H1 (cell line): ENCODE measurements at regions not wholly inside any gene's neighbourhood (a gene's known extent, or its start where the extent isn't known, plus 50 kb on each side); places are given as distances from the start of the nearest gene placed in this dataset.

Source experiments
- CTCF ChIA-PET: fragments of 300-600 bp; sonication (Branson Sonifier 250); formaldehyde crosslinking; loops from one replicate; lab custom pipeline; 2021; ENCODE audit not compliant: partially characterized antibody; lab: Charles Lee
- POLR2A ChIA-PET: fragments of 300-600 bp; sonication (Branson Sonifier 250); formaldehyde crosslinking; loops from one replicate; lab custom pipeline; 2021; ENCODE audit warnings: inconsistent platforms; ENCODE audit not compliant: partially characterized antibody; lab: Charles Lee
- DNase-seq, 2 experiments: peaks; one replicate each; pipeline versions ENCODE4 v3.0.0 to v3.0.0-alpha.2; 2010 to 2022; ENCODE audit warnings: low spot score in 2 of 2, low read depth in 1 of 2, mixed read lengths in 1 of 2
- FAIRE-seq: peaks from 2 replicates; lab custom pipeline; 2011; peaks lifted over from hg19 to GRCh38; lab: Jason Lieb, UNC
- H2AFZ ChIP-seq: 2 replicates; pipeline ENCODE4 v1.8.1; 2012; ENCODE audit warnings: low read length, inconsistent platforms
- H2AK5ac ChIP-seq: 2 replicates; pipeline ENCODE4 v1.6.1; 2013; ENCODE audit warnings: low read depth, low read length
- H2BK120ac ChIP-seq: replicated peaks from 2 replicates; pipeline ENCODE3; 2013; ENCODE audit warnings: low read depth, low read length, inconsistent platforms
- H2BK12ac ChIP-seq: 2 replicates; pipeline ENCODE4 v1.6.1; 2013; ENCODE audit warnings: low read depth, low read length
- H2BK15ac ChIP-seq: 2 replicates; pipeline ENCODE4 v1.6.1; 2013; ENCODE audit warnings: low read length
- H2BK20ac ChIP-seq: 2 replicates; pipeline ENCODE4 v1.6.1; 2013; ENCODE audit warnings: low read length
- H2BK5ac ChIP-seq: 2 replicates; pipeline ENCODE4 v1.6.1; 2013; ENCODE audit warnings: low read depth, low read length
- H3K14ac ChIP-seq: 2 replicates; pipeline ENCODE4 v1.6.1; 2013; ENCODE audit warnings: inconsistent platforms; ENCODE audit not compliant: insufficient read length
- H3K18ac ChIP-seq: 2 replicates; pipeline ENCODE4 v1.6.1; 2013; ENCODE audit warnings: low read length; ENCODE audit errors: extremely low read depth
- H3K23ac ChIP-seq: 2 replicates; pipeline ENCODE4 v1.6.1; 2013; ENCODE audit warnings: inconsistent platforms; ENCODE audit not compliant: insufficient read length
- H3K23me2 ChIP-seq: 2 replicates; pipeline ENCODE4 v1.6.1; 2013; ENCODE audit warnings: low read depth, low read length
- H3K27ac ChIP-seq: 2 replicates; pipeline ENCODE4 v1.6.1; 2011; ENCODE audit warnings: low read depth, low read length, inconsistent platforms
- H3K27me3 ChIP-seq, 4 experiments: replicated peaks in 1 of 4; 1 replicate in 1 of 4; 2 replicates in 3 of 4; pipeline versions ENCODE4 v1.6.1 to v1.8.1; 2011 to 2013; ENCODE audit warnings: low read length in 3 of 4, mild to moderate bottlenecking in 3 of 4, inconsistent platforms in 2 of 4, mixed read lengths in 2 of 4, moderate library complexity in 1 of 4; ENCODE audit not compliant: control insufficient read depth in 3 of 4, insufficient read depth in 3 of 4; ENCODE audit errors: extremely low read depth in 1 of 4
- H3K36me3 ChIP-seq, 4 experiments: 2 replicates each; pipeline versions ENCODE4 v1.6.1 to v1.8.1; 2011 to 2013; ENCODE audit warnings: mild to moderate bottlenecking in 4 of 4, low read length in 3 of 4, moderate library complexity in 2 of 4, control low read depth in 1 of 4, inconsistent platforms in 1 of 4; ENCODE audit not compliant: insufficient read depth in 4 of 4, control insufficient read depth in 2 of 4
- H3K4ac ChIP-seq: replicated peaks from 2 replicates; pipeline ENCODE3; 2013; ENCODE audit warnings: low read length, low read depth, mixed read lengths, inconsistent platforms; ENCODE audit not compliant: insufficient read length
- H3K4me1 ChIP-seq, 4 experiments: replicated peaks in 1 of 4; 1 replicate in 1 of 4; 2 replicates in 3 of 4; pipeline versions ENCODE4 v1.6.1 to v1.8.1; 2011 to 2013; ENCODE audit warnings: low read length in 3 of 4, inconsistent platforms in 2 of 4, mixed read lengths in 1 of 4; ENCODE audit not compliant: insufficient read depth in 4 of 4, control insufficient read depth in 3 of 4
- H3K4me2 ChIP-seq, 2 experiments: 2 replicates each; pipeline versions ENCODE4 v1.6.1 to v1.8.1; 2011 to 2013; ENCODE audit warnings: low read depth in 2 of 2, low read length in 2 of 2, control low read depth in 1 of 2, inconsistent platforms in 1 of 2, mild to moderate bottlenecking in 1 of 2; ENCODE audit not compliant: insufficient read depth in 1 of 2
- H3K4me3 ChIP-seq, 4 experiments: fragments of 200-600, 300-600 bp in 1 of 4; sonication (generic), shearing (Covaris generic), sonication (Bioruptor Twin) in 1 of 4; 2 replicates each; pipeline versions ENCODE4 v1.5.1 to v1.8.1; 2011 to 2016; ENCODE audit warnings: low read length in 4 of 4, low read depth in 3 of 4, control low read depth in 2 of 4, inconsistent platforms in 2 of 4, mild to moderate bottlenecking in 2 of 4, mixed read lengths in 1 of 4, moderate library complexity in 1 of 4; ENCODE audit not compliant: insufficient read depth in 2 of 4; ENCODE audit errors: extremely low read depth in 1 of 4
- H3K56ac ChIP-seq: replicated peaks from 2 replicates; pipeline ENCODE3; 2013; ENCODE audit warnings: low read depth, mild to moderate bottlenecking, mixed read lengths, low read length, inconsistent platforms; ENCODE audit not compliant: insufficient read length
- H3K79me1 ChIP-seq: 2 replicates; pipeline ENCODE4 v1.6.1; 2013; ENCODE audit warnings: low read depth, low read length, control low read depth
- H3K79me2 ChIP-seq, 2 experiments: 2 replicates each; pipeline versions ENCODE4 v1.6.1 to v1.8.1; 2012 to 2013; ENCODE audit warnings: low read length in 2 of 2, mild to moderate bottlenecking in 2 of 2, inconsistent platforms in 1 of 2; ENCODE audit not compliant: insufficient read depth in 2 of 2, control insufficient read depth in 1 of 2
- H3K9ac ChIP-seq, 4 experiments: replicated peaks in 1 of 4; 1 replicate in 1 of 4; 2 replicates in 3 of 4; pipeline versions ENCODE4 v1.6.1 to v1.8.1; 2011 to 2013; ENCODE audit warnings: low read depth in 3 of 4, low read length in 3 of 4, control low read depth in 2 of 4, mild to moderate bottlenecking in 2 of 4, moderate library complexity in 2 of 4, inconsistent platforms in 1 of 4; ENCODE audit errors: extremely low read depth in 1 of 4
- H3K9me3 ChIP-seq, 2 experiments: 2 replicates each; pipeline versions ENCODE4 v1.6.1 to v1.8.1; 2012 to 2013; ENCODE audit warnings: mild to moderate bottlenecking in 2 of 2, moderate library complexity in 2 of 2, control low read depth in 1 of 2, inconsistent platforms in 1 of 2, low read depth in 1 of 2, low read length in 1 of 2, mixed read lengths in 1 of 2; ENCODE audit not compliant: insufficient read depth in 2 of 2
- H4K20me1 ChIP-seq, 2 experiments: replicated peaks in 1 of 2; 2 replicates each; pipeline versions ENCODE3 to v1.8.1; 2011 to 2013; ENCODE audit warnings: inconsistent platforms in 2 of 2, low read length in 2 of 2, mild to moderate bottlenecking in 1 of 2; ENCODE audit not compliant: insufficient read depth in 2 of 2, control insufficient read depth in 1 of 2
- H4K5ac ChIP-seq: 2 replicates; pipeline ENCODE4 v1.6.1; 2013; ENCODE audit warnings: low read length, low read depth, mixed read lengths, inconsistent platforms; ENCODE audit not compliant: insufficient read length
- H4K8ac ChIP-seq: 2 replicates; pipeline ENCODE4 v1.8.0; 2013; ENCODE audit warnings: mild to moderate bottlenecking, moderate library complexity, low read length, inconsistent platforms; ENCODE audit not compliant: insufficient read depth; ENCODE audit errors: extremely low read depth
- H4K91ac ChIP-seq: replicated peaks from 2 replicates; pipeline ENCODE3; 2013; ENCODE audit warnings: low read length, mixed read lengths, inconsistent platforms; ENCODE audit not compliant: insufficient read length
- CBX8 ChIP-seq: fragments of 300-800, 300-1000 bp; sonication (generic); IDR thresholded peaks from 2 replicates; pipeline ENCODE4 v1.7.1; 2016; ENCODE audit warnings: low read depth, low read length, borderline replicate concordance
- CEBPB ChIP-seq: IDR thresholded peaks from 2 replicates; pipeline ENCODE4 v1.6.1; 2012; ENCODE audit warnings: low read depth, low read length
- E2F6 ChIP-seq: IDR thresholded peaks from 2 replicates; pipeline ENCODE4 v1.6.1; 2012; ENCODE audit warnings: inconsistent platforms
- FOSL1 ChIP-seq: IDR thresholded peaks from 2 replicates; pipeline ENCODE4 v1.6.1; 2011; ENCODE audit warnings: mild to moderate bottlenecking, low read depth, low read length, moderate library complexity; ENCODE audit not compliant: insufficient read depth
- SIRT6 ChIP-seq: IDR thresholded peaks from one replicate; pipeline ENCODE4 v1.7.1; 2012; ENCODE audit warnings: low read length, inconsistent platforms
- SIX5 ChIP-seq: IDR thresholded peaks from 2 replicates; pipeline ENCODE4 v1.6.1; 2011; ENCODE audit warnings: mild to moderate bottlenecking, low read depth, low read length
- SUZ12 ChIP-seq: fragments of 200-600 bp; sonication (generic); IDR thresholded peaks from 2 replicates; pipeline ENCODE4 v1.6.1; 2012; ENCODE audit warnings: mild to moderate bottlenecking, inconsistent platforms, low read length, moderate library complexity, mixed read lengths
- TAF1 ChIP-seq: IDR thresholded peaks from 2 replicates; pipeline ENCODE4 v1.6.1; 2011; ENCODE audit warnings: mild to moderate bottlenecking, low read depth, low read length
- TBP ChIP-seq: IDR thresholded peaks from 2 replicates; pipeline ENCODE4 v1.6.1; 2011; ENCODE audit warnings: low read depth, low read length, improper control_type of control experiment
- WGBS, 2 experiments: shearing (Covaris generic) in 1 of 2; methylation state at CpG; one replicate each; pipeline versions ENCODE4 v1.1.6 to v1.1.7; 2013 to 2015; ENCODE audit warnings: low lambda C conversion rate in 2 of 2, mixed read lengths in 2 of 2, inconsistent platforms in 1 of 2, low coverage in 1 of 2, missing lambda C conversion rate in 1 of 2; ENCODE audit not compliant: insufficient replicate concordance in 2 of 2, insufficient coverage in 1 of 2, insufficient read length in 1 of 2; ENCODE audit errors: extremely low coverage in 1 of 2, missing lambda C conversion rate in 1 of 2; 5-methylcytosine and 5-hydroxymethylcytosine counted together

- Histone ChIP-seq H3K23me2 (no peaks in the 10 kb centered on the region), H3K4me2 (no peak overlapping the region), H4K8ac (no peak overlapping the region; the same call in 1 of the 2 replicates), H2BK12ac (no peak overlapping the region), H3K27ac (no peak overlapping the region), H3K9ac (no peak overlapping the region), H2AK5ac (no peak overlapping the region), H3K4me1 (peaks cover 0 to 7% (median 6%) of the 10 kb centered on the region in 4 experiments; a peak in 6 of 7 replicates), H2BK5ac (no peak overlapping the region), H3K4ac (no peak overlapping the region), H3K36me3 (no peaks in the 10 kb centered on the region), H3K4me3 (no peak overlapping the region), H2BK15ac (no peak overlapping the region; the same call in 1 of the 2 replicates), H4K5ac (no peak overlapping the region), H2BK120ac (no peak overlapping the region), H3K27me3 (no peaks in the 10 kb centered on the region), H3K18ac (no peak overlapping the region), H3K79me2 (no peaks in the 10 kb centered on the region), H2AFZ (no peak overlapping the region), H3K9me3 (no peaks in the 10 kb centered on the region), H4K91ac (no peak overlapping the region), H4K20me1 (no peaks in the 10 kb centered on the region), H3K14ac (no peak overlapping the region), H3K23ac (no peak overlapping the region), H3K79me1 (no peaks in the 10 kb centered on the region), H2BK20ac (no peak overlapping the region), H3K56ac (no peak overlapping the region)
- DNase-seq (no peak), FAIRE-seq (no peak)
- ChIA-PET POLR2A (no interaction called here), CTCF (interaction anchor here (0.6 to 1.1 kb wide), 4 partner anchors 9 to 25 kb away, joined by 3 to 5 read pairs (median 4); no protein-coding TSS in a partner anchor)
- TF ChIP-seq TBP: no peak
- TF ChIP-seq SIX5: no peak
- no peak for TF ChIP-seq FOSL1
- TF ChIP-seq E2F6: no peak
- TF ChIP-seq SUZ12: no peak
- no peak for TF ChIP-seq SIRT6
- no peak for TF ChIP-seq CEBPB
- no peak for TF ChIP-seq TAF1
- no peak for TF ChIP-seq CBX8
- 82% methylated on average over 5 of the region's 5 CpGs; no CpG with 5 or more reads in 1 of the 2 experiments for WGBS, 2 experiments
Measured at GRCh38 chr5:93674138-93674537, 67.3 kb downstream of the POU5F2 start.
